Activated CD4-positive, alpha-beta T cell treated with anti-CD3 and anti-CD28 coated beads for 36 hours (primary cell): ENCODE measurements at regions not wholly inside any gene's neighbourhood (a gene's known extent, or its start where the extent isn't known, plus 50 kb on each side); places are given as distances from the start of the nearest gene placed in this dataset.
"Not testable (repeated sequence)": the region's sequence is repeated elsewhere in the genome, so short reads cannot be mapped to it uniquely, and the experiment has no call there.

ENCODE experiments used
- ATAC-seq: fragments of 200-7000 bp; cut with Tn5 transposase; one replicate; pipeline ENCODE4 v1.10.0; 2021; ENCODE audit warnings: mild to moderate bottlenecking, moderate library complexity
- CTCF ChIA-PET: fragments of 350-600 bp; sonication (Branson Sonifier 250); formaldehyde crosslinking; loops from one replicate; lab custom pipeline; 2021; ENCODE audit warnings: antibody characterized with exemption; lab: Charles Lee
- POLR2A ChIA-PET: fragments of 350-600 bp; sonication (Branson Sonifier 250); formaldehyde crosslinking; loops from one replicate; lab custom pipeline; 2021; ENCODE audit warnings: antibody characterized with exemption, inconsistent platforms; lab: Charles Lee
- DNase-seq: peaks from one replicate; pipeline ENCODE4 v3.0.0-alpha.2; 2020
- H3K27ac Mint-ChIP-seq: one replicate; pipeline ENCODE4 v1.8.0; 2021; ENCODE audit warnings: mixed read lengths
- H3K27me3 Mint-ChIP-seq: one replicate; pipeline ENCODE4 v1.8.0; 2021; ENCODE audit warnings: mixed read lengths
- H3K36me3 Mint-ChIP-seq: one replicate; pipeline ENCODE4 v1.8.0; 2021; ENCODE audit warnings: low read depth, mixed read lengths
- H3K4me1 Mint-ChIP-seq: one replicate; pipeline ENCODE4 v1.8.0; 2021; ENCODE audit warnings: mixed read lengths
- H3K4me3 Mint-ChIP-seq: one replicate; pipeline ENCODE4 v1.8.0; 2021; ENCODE audit warnings: mild to moderate bottlenecking, moderate library complexity, mixed read lengths
- H3K9me3 Mint-ChIP-seq: one replicate; pipeline ENCODE4 v1.8.0; 2021; ENCODE audit warnings: low read depth, mixed read lengths
- intact Hi-C, 2 experiments: fragments of 100-400 bp; cut with DNase I in 1 of 2; cut with micrococcal nuclease in 1 of 2; formaldehyde crosslinking; loops; one replicate each; pipeline versions ENCODE4 v1.14.2 to v1.15.1; 2022 to 2024; cut with DNase I, micrococcal nuclease

DNA sequence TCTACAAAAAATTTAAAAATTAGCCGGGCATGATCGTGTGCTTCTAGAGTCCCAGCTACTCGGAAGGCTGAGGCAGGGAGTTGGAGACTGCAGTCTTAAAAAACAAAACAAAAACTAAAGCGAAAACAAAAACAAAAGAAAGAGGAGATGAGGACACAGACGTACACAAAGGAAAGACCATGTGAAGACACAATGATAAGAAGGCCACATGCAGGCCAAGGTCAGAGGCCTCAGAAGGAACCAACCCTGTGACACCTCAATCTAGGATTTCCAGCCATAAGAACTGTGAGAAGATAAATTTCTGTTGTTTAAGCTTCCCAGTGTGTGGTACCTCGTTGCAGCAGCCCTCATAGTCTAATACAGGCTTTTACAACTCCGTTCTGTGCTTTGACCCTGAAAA lies 177.0 kb upstream of the ATP6AP2 start:
- no peak overlapping the region for H3K4me3 Mint-ChIP-seq
- no peak for ATAC-seq
- intact Hi-C loops, result no loop called here

DNA sequence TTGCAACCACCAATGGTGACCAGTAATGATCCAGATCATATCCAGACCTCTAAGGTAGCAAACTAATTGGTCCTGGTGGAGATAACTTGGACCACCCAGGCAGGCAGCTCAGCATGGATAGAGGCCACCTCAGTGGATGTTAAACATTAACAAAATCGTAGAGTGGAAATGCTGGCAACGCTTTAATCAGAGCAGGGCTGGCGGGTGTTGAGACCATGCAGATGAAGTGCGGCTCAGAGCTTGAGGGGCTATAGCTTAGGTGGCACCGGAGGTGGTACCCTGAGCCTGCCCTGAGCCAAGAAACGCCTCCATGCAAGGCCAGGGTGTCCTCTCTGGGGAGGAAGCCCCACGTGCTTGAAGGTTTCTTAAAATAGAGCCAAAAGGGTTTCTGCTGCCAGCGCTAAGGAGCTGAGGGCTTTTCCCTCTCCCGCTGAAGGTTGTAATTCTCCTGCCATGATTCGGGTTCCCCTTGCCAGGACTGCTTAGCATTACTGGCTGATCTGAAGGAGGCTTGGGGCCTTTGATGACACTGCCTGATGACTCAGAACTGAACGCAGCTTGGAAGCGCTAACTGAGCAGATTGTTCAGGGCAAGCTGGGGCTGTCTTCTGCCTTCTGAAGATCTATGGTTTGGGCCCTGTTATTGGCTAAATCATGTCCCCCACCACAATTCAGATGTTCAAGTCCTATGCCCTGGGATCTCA lies 177.8 kb upstream of the ATP6AP2 start:
- H3K36me3 Mint-ChIP-seq, result no peaks in the 10 kb centered on the region
- H3K9me3 Mint-ChIP-seq, result peaks cover under 1% of the 10 kb centered on the region
- ATAC-seq (peak; percentile 85), DNase-seq (peak; percentile 33)
- H3K4me3 Mint-ChIP-seq, result no peak overlapping the region
- POLR2A ChIA-PET, result no interaction called here
- H3K4me1 Mint-ChIP-seq, result no peaks in the 10 kb centered on the region
- CTCF ChIA-PET, result no interaction called here
- peaks cover 2% of the 10 kb centered on the region for H3K27me3 Mint-ChIP-seq
- no peak overlapping the region for H3K27ac Mint-ChIP-seq
- intact Hi-C loops, result no loop called here

More for the DNA sequence above, 177.0 kb upstream of the ATP6AP2 start:
- Mint-ChIP-seq H3K9me3 (peaks cover 4% of the 10 kb centered on the region), H3K36me3 (no peaks in the 10 kb centered on the region), H3K27me3 (peaks cover 2% of the 10 kb centered on the region), H3K4me1 (no peaks in the 10 kb centered on the region), H3K27ac (no peak overlapping the region)
- ChIA-PET CTCF (no interaction called here), POLR2A (no interaction called here)
- no peak for DNase-seq

- CTCF ChIA-PET, result no interaction called here
- H3K4me3 Mint-ChIP-seq, result no peak overlapping the region
- H3K4me1 Mint-ChIP-seq, result no peaks in the 10 kb centered on the region
- POLR2A ChIA-PET, result no interaction called here
- no peak for DNase-seq
- no peak overlapping the region for H3K27ac Mint-ChIP-seq
- no peak for ATAC-seq
- intact Hi-C loops, result no loop called here
- no peaks in the 10 kb centered on the region for H3K36me3 Mint-ChIP-seq
- H3K27me3 Mint-ChIP-seq, result no peaks in the 10 kb centered on the region
- no peaks in the 10 kb centered on the region for H3K9me3 Mint-ChIP-seq
Observed at GRCh38 chrX:40395102-40395501, 185.7 kb upstream of the ATP6AP2 start.

- intact Hi-C loops, result no loop called here
- DNase-seq, result no peak
- Mint-ChIP-seq H3K9me3 (no peaks in the 10 kb centered on the region), H3K27me3 (no peaks in the 10 kb centered on the region), H3K36me3 (no peaks in the 10 kb centered on the region), H3K4me1 (no peaks in the 10 kb centered on the region), H3K4me3 (no peak overlapping the region), H3K27ac (no peak overlapping the region)
- ChIA-PET CTCF (interaction anchor here (0.6 kb wide), 1 partner anchor 42 kb away, joined by 3 read pairs; no protein-coding TSS in a partner anchor), POLR2A (no interaction called here)
- no peak for ATAC-seq
Observed at GRCh38 chrX:40394302-40394701, 186.5 kb upstream of the ATP6AP2 start.

DNA sequence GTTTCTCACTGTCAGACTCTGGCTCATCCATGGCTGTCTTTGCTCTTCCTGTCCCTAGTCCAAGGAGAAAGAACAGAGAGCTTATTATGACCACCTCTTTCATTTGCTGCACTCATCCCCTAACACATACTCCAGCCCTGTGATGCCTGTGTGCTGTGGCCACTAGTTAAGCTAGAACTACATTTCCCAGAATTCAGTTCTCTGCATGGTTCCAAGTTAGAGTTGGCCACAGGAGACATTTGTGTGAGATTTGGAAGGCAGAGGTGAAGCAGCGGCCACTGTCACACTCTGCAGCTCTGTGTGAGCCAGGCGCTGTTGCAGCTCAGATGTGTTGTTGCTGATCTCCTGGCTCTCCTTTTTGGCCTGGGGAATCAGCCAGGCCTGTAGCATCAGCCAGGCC lies 188.2 kb upstream of the ATP6AP2 start:
- ATAC-seq (no peak), DNase-seq (no peak)
- no peaks in the 10 kb centered on the region for H3K27me3 Mint-ChIP-seq
- ChIA-PET POLR2A (no interaction called here), CTCF (no interaction called here)
- H3K27ac Mint-ChIP-seq, result no peak overlapping the region
- H3K9me3 Mint-ChIP-seq, result no peaks in the 10 kb centered on the region
- intact Hi-C loops, result no loop called here
- no peaks in the 10 kb centered on the region for H3K4me1 Mint-ChIP-seq
- H3K36me3 Mint-ChIP-seq, result no peaks in the 10 kb centered on the region
- no peak overlapping the region for H3K4me3 Mint-ChIP-seq

DNA sequence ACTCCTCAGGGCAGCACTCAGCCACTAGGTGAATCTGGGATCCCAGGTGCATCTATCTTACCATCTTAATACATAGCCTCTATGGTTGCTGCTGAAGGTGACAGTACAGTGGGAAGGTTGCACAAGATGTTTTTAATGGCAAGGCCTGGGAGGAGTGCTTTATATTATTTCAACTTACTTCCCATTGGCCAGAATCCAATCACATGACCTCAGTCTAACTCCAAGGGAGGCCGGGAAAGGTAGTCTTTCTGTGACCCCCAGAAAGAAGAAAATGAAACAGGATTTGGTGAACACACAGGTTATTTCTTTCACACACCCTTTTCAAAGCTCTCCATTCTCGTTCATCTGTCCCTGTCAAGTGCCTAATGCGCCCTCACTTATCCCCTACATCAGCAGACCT lies 189.1 kb upstream of the ATP6AP2 start:
- POLR2A ChIA-PET, result no interaction called here
- Mint-ChIP-seq H3K4me1 (no peaks in the 10 kb centered on the region), H3K4me3 (no peak overlapping the region), H3K27ac (no peak overlapping the region), H3K36me3 (no peaks in the 10 kb centered on the region), H3K27me3 (no peaks in the 10 kb centered on the region), H3K9me3 (no peaks in the 10 kb centered on the region)
- DNase-seq (no peak), ATAC-seq (no peak)
- CTCF ChIA-PET, result no interaction called here
- intact Hi-C loops, result no loop called here

DNA sequence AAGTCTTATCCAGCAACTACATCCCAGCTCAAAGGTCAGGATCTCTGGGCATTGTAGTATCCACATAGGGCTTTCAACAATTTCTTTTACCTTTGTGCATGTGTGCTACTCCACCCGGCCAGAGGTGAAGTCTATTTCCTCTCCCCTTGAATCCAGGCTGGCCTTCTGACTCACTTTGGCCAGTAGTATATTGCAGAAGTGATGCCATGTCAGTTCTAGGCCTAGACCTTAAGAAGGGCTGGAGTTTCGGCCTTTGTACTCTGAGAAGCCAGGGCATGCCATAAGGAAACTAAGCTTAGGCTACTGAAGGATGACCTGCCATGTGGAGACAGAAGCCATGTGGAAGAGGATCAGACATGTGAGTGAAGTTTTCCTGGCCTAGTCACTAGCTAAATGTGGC lies 191.2 kb upstream of the ATP6AP2 start:
- no peaks in the 10 kb centered on the region for H3K9me3 Mint-ChIP-seq
- no peak for ATAC-seq
- ChIA-PET POLR2A (no interaction called here), CTCF (no interaction called here)
- no peak for DNase-seq
- H3K36me3 Mint-ChIP-seq, result no peaks in the 10 kb centered on the region
- no peak overlapping the region for H3K4me3 Mint-ChIP-seq
- H3K4me1 Mint-ChIP-seq, result no peaks in the 10 kb centered on the region
- intact Hi-C loops, result no loop called here
- no peaks in the 10 kb centered on the region for H3K27me3 Mint-ChIP-seq
- no peak overlapping the region for H3K27ac Mint-ChIP-seq

DNA sequence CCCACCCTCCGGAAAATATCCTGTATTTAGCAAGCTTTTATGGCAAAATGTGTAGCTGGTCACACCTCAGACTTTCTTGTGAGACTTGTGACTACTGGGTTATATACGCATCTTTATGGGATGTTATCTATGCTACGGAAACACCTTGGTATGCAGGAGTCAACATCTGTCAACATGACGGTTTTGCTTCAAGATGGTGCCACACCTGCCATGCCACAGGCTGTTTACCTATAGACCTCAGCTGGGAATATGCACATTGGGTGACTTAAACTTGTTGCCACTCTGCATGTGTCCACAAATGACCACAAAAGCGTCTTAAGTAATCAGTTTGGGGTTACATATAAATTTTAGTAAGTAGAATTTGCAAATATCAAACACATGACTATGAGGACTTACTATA lies 192.3 kb upstream of the ATP6AP2 start:
- CTCF ChIA-PET, result no interaction called here
- H3K4me1 Mint-ChIP-seq, result no peaks in the 10 kb centered on the region
- intact Hi-C loops, result no loop called here
- no peak overlapping the region for H3K27ac Mint-ChIP-seq
- no peaks in the 10 kb centered on the region for H3K36me3 Mint-ChIP-seq
- DNase-seq (no peak), ATAC-seq (no peak)
- POLR2A ChIA-PET, result no interaction called here
- no peak overlapping the region for H3K4me3 Mint-ChIP-seq
- H3K27me3 Mint-ChIP-seq, result no peaks in the 10 kb centered on the region
- no peaks in the 10 kb centered on the region for H3K9me3 Mint-ChIP-seq

- POLR2A ChIA-PET, intact Hi-C loops, CTCF ChIA-PET, H3K9me3 Mint-ChIP-seq, DNase-seq, H3K27me3 Mint-ChIP-seq, H3K27ac Mint-ChIP-seq, ATAC-seq, H3K4me3 Mint-ChIP-seq, H3K4me1 Mint-ChIP-seq, H3K36me3 Mint-ChIP-seq: not testable (repeated sequence)
Observed at GRCh38 chrX:40387869-40388268, 192.9 kb upstream of the ATP6AP2 start.

- H3K27ac Mint-ChIP-seq, intact Hi-C loops, DNase-seq, H3K36me3 Mint-ChIP-seq, H3K9me3 Mint-ChIP-seq, ATAC-seq, H3K27me3 Mint-ChIP-seq, H3K4me1 Mint-ChIP-seq, CTCF ChIA-PET, POLR2A ChIA-PET, H3K4me3 Mint-ChIP-seq: not testable (repeated sequence)
Observed at GRCh38 chrX:40387311-40387710, 193.5 kb upstream of the ATP6AP2 start.

DNA sequence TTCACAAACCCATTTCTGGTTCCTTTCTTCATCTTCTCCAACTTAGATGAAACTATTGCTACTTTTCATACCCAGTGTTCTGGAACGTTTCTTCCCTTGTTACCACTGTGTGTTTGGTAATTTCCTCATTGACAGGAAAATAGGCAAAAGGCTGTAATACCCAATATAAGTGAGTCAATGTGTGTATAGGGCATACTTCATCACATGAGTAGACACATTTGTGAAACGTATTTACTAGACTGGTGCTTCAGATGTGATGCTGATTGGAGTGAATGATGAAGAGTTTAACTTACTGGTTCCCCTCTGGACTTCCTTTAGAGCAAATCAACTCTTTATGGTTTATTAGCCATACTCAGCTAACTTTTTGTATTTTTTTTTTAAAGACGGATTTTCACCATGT lies 195.1 kb upstream of the ATP6AP2 start:
- Mint-ChIP-seq H3K4me1 (no peaks in the 10 kb centered on the region), H3K27me3 (no peaks in the 10 kb centered on the region), H3K27ac (no peak overlapping the region), H3K36me3 (no peaks in the 10 kb centered on the region), H3K4me3 (no peak overlapping the region), H3K9me3 (no peaks in the 10 kb centered on the region)
- ATAC-seq (no peak), DNase-seq (no peak)
- ChIA-PET CTCF (interaction anchor here (1.0 kb wide), 1 partner anchor 29 kb away, joined by 3 read pairs; no protein-coding TSS in a partner anchor), POLR2A (no interaction called here)
- intact Hi-C loops, result no loop called here

GRCh38 chrX:40385256-40385655 lies 195.5 kb upstream of the ATP6AP2 start:
- Mint-ChIP-seq H3K9me3 (no peaks in the 10 kb centered on the region), H3K4me3 (no peak overlapping the region), H3K27me3 (no peaks in the 10 kb centered on the region), H3K36me3 (no peaks in the 10 kb centered on the region), H3K27ac (no peak overlapping the region), H3K4me1 (no peaks in the 10 kb centered on the region)
- ATAC-seq (no peak), DNase-seq (no peak)
- CTCF ChIA-PET, result interaction anchor here (1.0 kb wide), 1 partner anchor 30 kb away, joined by 3 read pairs; no protein-coding TSS in a partner anchor
- POLR2A ChIA-PET, result no interaction called here
- intact Hi-C loops, result no loop called here
